Upper lobe of right lung (tissue), 1 donor: ENCODE measurements at regions not wholly inside any gene's neighbourhood (a gene's known extent, or its start where the extent isn't known, plus 50 kb on each side); places are given as distances from the start of the nearest gene placed in this dataset.

ENCODE experiments used
- ATAC-seq: fragments of 200-7000 bp; cut with Tn5 transposase; one replicate; pipeline ENCODE4 v1.9.1; 2020; ENCODE audit warnings: mild to moderate bottlenecking, moderate library complexity
- DNase-seq: peaks from one replicate; pipeline ENCODE4 v3.0.0-alpha.2; 2020
- H3K27ac ChIP-seq: fragments of 200-600 bp; one replicate; pipeline ENCODE4 v1.8.0; 2022
- H3K27me3 ChIP-seq: fragments of 200-600 bp; one replicate; pipeline ENCODE4 v1.8.0; 2022; ENCODE audit warnings: mild to moderate bottlenecking
- H3K36me3 ChIP-seq: fragments of 200-600 bp; one replicate; pipeline ENCODE4 v1.8.0; 2022
- H3K4me1 ChIP-seq: fragments of 200-600 bp; one replicate; pipeline ENCODE4 v1.8.0; 2022
- H3K4me3 ChIP-seq: fragments of 200-600 bp; one replicate; pipeline ENCODE4 v1.8.0; 2022; ENCODE audit warnings: mild to moderate bottlenecking
- H3K9me3 ChIP-seq: fragments of 200-600 bp; one replicate; pipeline ENCODE4 v1.8.0; 2022
- intact Hi-C: fragments of 100-400 bp; cut with DNase I; formaldehyde crosslinking; loops from one replicate; pipeline ENCODE4 v1.11.0; 2022
- TF ChIP-seq, protein P1 (sequence below): fragments of 200-600 bp; IDR thresholded peaks from one replicate; pipeline ENCODE4 v1.8.0; 2022; ENCODE audit warnings: antibody characterized with exemption
- donor health status: DM: no; HTN: yes; CAD: no; lungs with severe emphysema.

DNA sequence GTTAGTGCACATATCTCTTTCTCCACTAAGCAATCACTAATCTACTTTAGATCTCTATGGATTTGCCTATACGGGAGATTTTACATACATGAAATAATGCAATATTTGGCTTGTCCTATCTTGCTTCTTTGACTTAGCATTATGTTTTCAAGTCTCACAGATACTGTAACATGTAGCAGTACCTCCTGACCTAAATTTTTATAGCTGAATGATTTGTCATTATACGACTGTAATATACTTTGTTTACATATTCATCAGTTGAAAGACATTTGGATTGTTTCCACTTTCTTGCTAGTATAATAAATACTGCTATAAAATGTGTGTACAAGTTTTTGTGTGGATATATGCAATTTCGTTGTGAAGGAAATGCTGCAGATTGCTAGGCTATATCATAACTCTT is 1520.8 kb upstream of the CDH6 start:
- Histone ChIP-seq H3K4me1 (no peaks in the 10 kb centered on the region), H3K27ac (no peak overlapping the region), H3K27me3 (no peaks in the 10 kb centered on the region), H3K36me3 (no peaks in the 10 kb centered on the region), H3K4me3 (no peak overlapping the region), H3K9me3 (no peaks in the 10 kb centered on the region)
- TF ChIP-seq, protein P1, sequence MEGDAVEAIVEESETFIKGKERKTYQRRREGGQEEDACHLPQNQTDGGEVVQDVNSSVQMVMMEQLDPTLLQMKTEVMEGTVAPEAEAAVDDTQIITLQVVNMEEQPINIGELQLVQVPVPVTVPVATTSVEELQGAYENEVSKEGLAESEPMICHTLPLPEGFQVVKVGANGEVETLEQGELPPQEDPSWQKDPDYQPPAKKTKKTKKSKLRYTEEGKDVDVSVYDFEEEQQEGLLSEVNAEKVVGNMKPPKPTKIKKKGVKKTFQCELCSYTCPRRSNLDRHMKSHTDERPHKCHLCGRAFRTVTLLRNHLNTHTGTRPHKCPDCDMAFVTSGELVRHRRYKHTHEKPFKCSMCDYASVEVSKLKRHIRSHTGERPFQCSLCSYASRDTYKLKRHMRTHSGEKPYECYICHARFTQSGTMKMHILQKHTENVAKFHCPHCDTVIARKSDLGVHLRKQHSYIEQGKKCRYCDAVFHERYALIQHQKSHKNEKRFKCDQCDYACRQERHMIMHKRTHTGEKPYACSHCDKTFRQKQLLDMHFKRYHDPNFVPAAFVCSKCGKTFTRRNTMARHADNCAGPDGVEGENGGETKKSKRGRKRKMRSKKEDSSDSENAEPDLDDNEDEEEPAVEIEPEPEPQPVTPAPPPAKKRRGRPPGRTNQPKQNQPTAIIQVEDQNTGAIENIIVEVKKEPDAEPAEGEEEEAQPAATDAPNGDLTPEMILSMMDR: no peak
- intact Hi-C loops: no loop called here
- no peak for DNase-seq
- ATAC-seq: no peak

DNA sequence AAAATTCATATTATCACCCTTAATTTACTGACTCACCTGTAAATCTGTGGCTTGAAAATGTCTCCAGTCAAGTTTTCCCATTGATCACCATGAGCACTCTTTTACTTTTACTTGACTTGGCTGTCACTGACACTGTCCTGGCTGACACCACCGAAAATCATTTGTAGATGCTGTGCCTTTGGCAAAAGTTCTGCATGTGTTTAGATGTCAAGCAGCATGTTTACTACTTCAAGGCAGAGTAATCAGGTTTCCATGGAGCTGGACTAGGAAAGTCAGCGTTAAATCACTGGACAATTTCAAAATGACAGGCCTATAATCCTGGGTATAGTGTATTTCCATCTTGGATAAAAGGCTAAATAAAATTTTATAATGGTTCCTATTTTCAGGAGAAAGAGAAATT is 1530.6 kb upstream of the CDH6 start:
- no peak for DNase-seq
- intact Hi-C loops: no loop called here

DNA sequence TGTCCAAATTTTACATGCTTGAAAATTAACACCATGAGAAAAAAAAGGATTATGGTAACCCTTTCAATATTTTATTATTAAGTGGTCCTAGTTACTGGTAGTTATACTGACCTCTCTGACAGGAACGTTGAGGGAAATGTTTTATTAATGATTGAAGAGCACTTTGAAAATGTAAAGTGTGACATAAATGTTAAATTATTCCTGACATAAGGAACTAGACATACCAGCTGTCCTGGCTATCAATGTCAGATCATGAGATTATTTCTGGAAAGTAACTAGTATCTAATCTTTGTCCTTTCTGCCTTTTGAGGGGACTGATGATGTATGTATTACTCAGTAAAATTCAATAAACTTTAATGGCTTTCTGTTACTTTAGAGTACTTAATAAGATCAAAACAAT is 1538.5 kb upstream of the CDH6 start:
- H3K9me3 ChIP-seq: no peaks in the 10 kb centered on the region
- no peaks in the 10 kb centered on the region for H3K27me3 ChIP-seq
- H3K27ac ChIP-seq: no peak overlapping the region
- H3K4me1 ChIP-seq: no peaks in the 10 kb centered on the region
- TF ChIP-seq, protein P1: no peak
- no peak overlapping the region for H3K4me3 ChIP-seq
- H3K36me3 ChIP-seq: no peaks in the 10 kb centered on the region
- ATAC-seq: no peak
- DNase-seq: no peak
- intact Hi-C loops: no loop called here

More for the DNA sequence above, 1530.6 kb upstream of the CDH6 start:
- TF ChIP-seq, protein P1: no peak
- no peak for ATAC-seq
- Histone ChIP-seq H3K36me3 (no peaks in the 10 kb centered on the region), H3K4me3 (no peak overlapping the region), H3K4me1 (no peaks in the 10 kb centered on the region), H3K9me3 (no peaks in the 10 kb centered on the region), H3K27me3 (no peaks in the 10 kb centered on the region), H3K27ac (no peak overlapping the region)

DNA sequence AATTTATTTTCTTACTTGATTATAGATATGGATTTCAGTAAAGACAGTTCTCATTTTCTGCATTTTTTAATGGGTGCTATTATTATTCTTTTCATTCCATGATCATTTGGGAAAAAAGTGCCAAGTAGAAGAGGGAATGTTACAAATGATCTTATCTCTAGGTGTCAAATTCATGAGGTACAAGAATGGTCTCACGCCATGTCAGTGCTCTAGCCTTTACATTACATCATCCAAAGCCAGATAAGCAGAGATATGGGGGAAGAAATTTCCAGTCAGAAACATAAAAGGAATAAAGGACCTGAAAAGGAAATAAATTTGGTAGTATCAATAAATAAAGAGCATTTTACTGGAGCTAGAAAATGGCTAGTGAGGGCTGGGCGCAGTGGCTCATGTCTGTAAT is 1544.2 kb upstream of the CDH6 start:
- ATAC-seq: no peak
- Histone ChIP-seq H3K4me1 (no peaks in the 10 kb centered on the region), H3K27me3 (no peaks in the 10 kb centered on the region), H3K27ac (no peak overlapping the region), H3K36me3 (no peaks in the 10 kb centered on the region), H3K4me3 (no peak overlapping the region), H3K9me3 (no peaks in the 10 kb centered on the region)
- DNase-seq: no peak
- TF ChIP-seq, protein P1: no peak
- intact Hi-C loops: no loop called here

DNA sequence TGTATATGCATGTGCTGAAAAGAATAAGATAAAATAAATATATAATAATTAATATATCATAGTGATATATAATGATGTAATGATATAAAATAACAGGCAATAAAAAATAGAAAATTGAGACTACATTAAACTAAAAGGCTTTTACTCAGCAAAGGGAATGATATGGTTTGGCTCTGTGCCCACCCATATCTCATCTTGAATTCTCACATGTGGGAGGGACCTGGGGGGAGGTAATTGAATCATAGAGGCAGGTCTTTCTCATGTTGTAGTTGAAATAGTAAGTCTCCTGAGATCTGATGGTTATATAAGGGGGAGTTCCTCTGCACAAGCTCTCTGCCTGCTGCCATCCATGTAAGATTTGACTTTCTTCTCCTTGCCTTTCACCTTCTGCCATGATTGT is 1550.9 kb upstream of the CDH6 start:
- TF ChIP-seq, protein P1: no peak
- no peaks in the 10 kb centered on the region for H3K27me3 ChIP-seq
- no peaks in the 10 kb centered on the region for H3K4me1 ChIP-seq
- DNase-seq: no peak
- no peak overlapping the region for H3K27ac ChIP-seq
- intact Hi-C loops: no loop called here
- H3K36me3 ChIP-seq: no peaks in the 10 kb centered on the region
- H3K9me3 ChIP-seq: no peaks in the 10 kb centered on the region
- ATAC-seq: no peak
- no peak overlapping the region for H3K4me3 ChIP-seq

DNA sequence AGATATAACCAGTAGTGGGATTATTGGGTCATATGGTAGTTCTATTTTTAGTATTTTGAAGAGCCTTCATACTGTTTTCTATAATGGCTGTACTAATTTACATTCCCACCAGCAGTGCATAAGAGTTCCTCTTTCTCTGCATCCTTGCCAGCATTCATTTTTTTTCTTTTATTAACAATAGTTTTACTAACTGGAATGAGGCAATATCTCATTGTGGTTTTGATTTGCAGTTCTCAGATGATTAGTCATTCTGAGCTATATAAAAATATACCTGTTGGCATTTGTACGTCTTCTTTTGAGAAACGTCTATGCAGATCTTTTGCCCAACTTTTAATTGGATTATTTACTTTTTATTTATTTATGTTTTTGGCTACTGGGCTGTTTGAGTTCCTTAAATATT is 1579.3 kb upstream of the CDH6 start:
- Histone ChIP-seq H3K9me3 (no peaks in the 10 kb centered on the region), H3K4me1 (no peaks in the 10 kb centered on the region), H3K27me3 (no peaks in the 10 kb centered on the region), H3K4me3 (no peak overlapping the region), H3K36me3 (no peaks in the 10 kb centered on the region), H3K27ac (no peak overlapping the region)
- TF ChIP-seq, protein P1: no peak
- no peak for DNase-seq
- intact Hi-C loops: no loop called here
- no peak for ATAC-seq
